ENCODE measurements at regions not wholly inside any gene's neighbourhood (a gene's known extent, or its start where the extent isn't known, plus 50 kb on each side); places are given as distances from the start of the nearest gene placed in this dataset.

GRCh38 chr5:118603278-118603677 lies 385.1 kb downstream of the DTWD2 start:
- BruUV-seq (replicated peaks), result no TSS peak
- Histone ChIP-seq H3K36me3 (ENCODE audit: control insufficient read depth in 2 of 2, extremely low read depth in 1 of 2, insufficient read depth in 2 of 2, low read length in 2 of 2) (no peaks in the 10 kb centered on the region), H3K27me3 (ENCODE audit: control insufficient read depth in 2 of 2, insufficient read depth in 2 of 2, low read length in 2 of 2) (no peaks in the 10 kb centered on the region), H3K79me2 (ENCODE audit: control insufficient read depth, insufficient read depth, low read length) (no peaks in the 10 kb centered on the region), H4K20me1 (replicated peaks; ENCODE audit: control insufficient read depth, extremely low read depth, insufficient read depth, low read length) (no peaks in the 10 kb centered on the region), H3K4me2 (ENCODE audit: insufficient read depth, low read length) (no peak overlapping the region), H3K9me3 (replicated peaks; ENCODE audit: control insufficient read depth, insufficient read depth, low read length) (no peaks in the 10 kb centered on the region), H3K27ac (ENCODE audit: insufficient read depth, low read depth, low read length) (no peak overlapping the region), H3K4me1 (ENCODE audit: control insufficient read depth, extremely low read depth, insufficient read depth, low read length) (no peaks in the 10 kb centered on the region), H2AFZ (ENCODE audit: low read depth, low read length) (no peak overlapping the region), H3K4me3 (replicated peaks in 1 of 3; ENCODE audit: insufficient read depth in 1 of 3, low read depth in 1 of 3, low read length in 3 of 3) (no peak overlapping the region), H3K9me1 (replicated peaks; ENCODE audit: control insufficient read depth, extremely low read depth, insufficient read depth, low read length) (no peaks in the 10 kb centered on the region), H3K9ac (replicated peaks; ENCODE audit: extremely low read depth, insufficient read depth, low read length) (no peak overlapping the region)
- DNase-seq (ENCODE audit: low read depth, low spot score) (no peak), FAIRE-seq (no peak)
- CTCF ChIA-PET, result no interaction called here
- intact Hi-C loops (cut with micrococcal nuclease), result no loop called here
- TF ChIP-seq MAX (IDR thresholded peaks at IDR 0.05; ENCODE audit: insufficient read depth, insufficient read length) (no peak), POLR2A (IDR thresholded peaks at IDR 0.05; ENCODE audit: low read depth, low read length) (no peak)
- POLR2A ChIA-PET, result no interaction called here
- dilution Hi-C loops (cut with MboI; ENCODE audit: extremely low pct_ligation_motif_present, low sequenced_read_pairs), result no loop called here

DNA sequence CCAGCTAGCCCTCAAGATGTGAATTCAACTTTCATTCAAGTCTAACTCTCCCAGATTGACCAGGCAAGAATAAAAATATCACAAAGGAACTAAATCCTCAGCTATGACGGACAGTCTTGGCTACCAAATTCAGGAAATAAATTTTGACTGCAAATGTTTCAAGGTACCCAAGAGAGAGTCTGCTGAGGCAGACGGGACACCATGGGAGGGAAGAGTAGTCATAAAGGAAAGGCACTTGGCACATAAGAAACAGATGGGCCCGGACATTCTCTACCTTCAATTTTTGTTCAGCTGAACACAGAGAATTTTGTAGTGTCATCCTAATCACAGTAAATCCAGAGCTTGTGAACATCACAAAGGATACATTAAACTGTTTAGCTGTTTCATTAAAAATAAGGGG lies 390.0 kb downstream of the DTWD2 start:
- dilution Hi-C loops (cut with MboI; ENCODE audit: extremely low pct_ligation_motif_present, low sequenced_read_pairs) (no loop called here), intact Hi-C loops (cut with micrococcal nuclease) (no loop called here)
- FAIRE-seq, result no peak
- no TSS peak for BruUV-seq (replicated peaks)
- no peaks in the 10 kb centered on the region for H3K9me1 ChIP-seq (replicated peaks; ENCODE audit: control insufficient read depth, extremely low read depth, insufficient read depth, low read length)
- H3K27ac ChIP-seq (ENCODE audit: insufficient read depth, low read depth, low read length), result no peak overlapping the region
- no peak for TF ChIP-seq POLR2AphosphoS5 (IDR thresholded peaks at IDR 0.05; ENCODE audit: insufficient read depth, low read depth, low read length)
- TF ChIP-seq MAX (IDR thresholded peaks at IDR 0.05; ENCODE audit: insufficient read depth, insufficient read length), result no peak
- TF ChIP-seq FOS (IDR thresholded peaks at IDR 0.05; ENCODE audit: borderline replicate concordance, insufficient read depth, low read length), result no peak
- no peak for TF ChIP-seq GATA2 (IDR thresholded peaks at IDR 0.05; ENCODE audit: insufficient read depth, insufficient read length, low read depth, low read length)
- TF ChIP-seq JUN (IDR thresholded peaks at IDR 0.05; ENCODE audit: borderline replicate concordance, insufficient read depth, insufficient read length, low read depth), result no peak
- ChIA-PET POLR2A (no interaction called here), CTCF (no interaction called here)
- no peak overlapping the region for H3K4me3 ChIP-seq (replicated peaks in 1 of 3; ENCODE audit: insufficient read depth in 1 of 3, low read depth in 1 of 3, low read length in 3 of 3)
- no peak for DNase-seq (ENCODE audit: low read depth, low spot score)
- H4K20me1 ChIP-seq (replicated peaks; ENCODE audit: control insufficient read depth, extremely low read depth, insufficient read depth, low read length), result no peaks in the 10 kb centered on the region
- no peak overlapping the region for H2AFZ ChIP-seq (ENCODE audit: low read depth, low read length)
- no peak overlapping the region for H3K9ac ChIP-seq (replicated peaks; ENCODE audit: extremely low read depth, insufficient read depth, low read length)
- H3K27me3 ChIP-seq (ENCODE audit: control insufficient read depth in 2 of 2, insufficient read depth in 2 of 2, low read length in 2 of 2), result no peaks in the 10 kb centered on the region
- H3K9me3 ChIP-seq (replicated peaks; ENCODE audit: control insufficient read depth, insufficient read depth, low read length), result no peaks in the 10 kb centered on the region
- no peaks in the 10 kb centered on the region for H3K79me2 ChIP-seq (ENCODE audit: control insufficient read depth, insufficient read depth, low read length)
- H3K4me2 ChIP-seq (ENCODE audit: insufficient read depth, low read length), result no peak overlapping the region
- H3K4me1 ChIP-seq (ENCODE audit: control insufficient read depth, extremely low read depth, insufficient read depth, low read length), result no peaks in the 10 kb centered on the region
- H3K36me3 ChIP-seq (ENCODE audit: control insufficient read depth in 2 of 2, extremely low read depth in 1 of 2, insufficient read depth in 2 of 2, low read length in 2 of 2), result no peaks in the 10 kb centered on the region
